GM10248 (cell line): ENCODE measurements at regions not wholly inside any gene's neighbourhood (a gene's known extent, or its start where the extent isn't known, plus 50 kb on each side); places are given as distances from the start of the nearest gene placed in this dataset.

Source experiments
- CTCF ChIA-PET: fragments of 300-600 bp; sonication (Branson Sonifier 250); formaldehyde crosslinking; extraction: SDS; loops from one replicate; lab custom pipeline; 2021; ENCODE audit warnings: antibody characterized with exemption; lab: Yijun Ruan, JAX
- POLR2A ChIA-PET: fragments of 350-650 bp; sonication (Branson Sonifier 250); formaldehyde crosslinking; extraction: SDS; loops from one replicate; lab custom pipeline; 2020; ENCODE audit warnings: antibody characterized with exemption; lab: Yijun Ruan, JAX
- DNase-seq: peaks from one replicate; pipeline ENCODE4 v3.0.0; 2012; ENCODE audit errors: extremely low spot score
- TF ChIP-seq, protein P1 (sequence below): IDR thresholded peaks from 2 replicates; pipeline ENCODE4 v1.5.1; 2012; ENCODE audit warnings: mild to moderate bottlenecking, low read depth; ENCODE audit errors: extremely low read depth, missing control alignments, control extremely low read depth

DNA sequence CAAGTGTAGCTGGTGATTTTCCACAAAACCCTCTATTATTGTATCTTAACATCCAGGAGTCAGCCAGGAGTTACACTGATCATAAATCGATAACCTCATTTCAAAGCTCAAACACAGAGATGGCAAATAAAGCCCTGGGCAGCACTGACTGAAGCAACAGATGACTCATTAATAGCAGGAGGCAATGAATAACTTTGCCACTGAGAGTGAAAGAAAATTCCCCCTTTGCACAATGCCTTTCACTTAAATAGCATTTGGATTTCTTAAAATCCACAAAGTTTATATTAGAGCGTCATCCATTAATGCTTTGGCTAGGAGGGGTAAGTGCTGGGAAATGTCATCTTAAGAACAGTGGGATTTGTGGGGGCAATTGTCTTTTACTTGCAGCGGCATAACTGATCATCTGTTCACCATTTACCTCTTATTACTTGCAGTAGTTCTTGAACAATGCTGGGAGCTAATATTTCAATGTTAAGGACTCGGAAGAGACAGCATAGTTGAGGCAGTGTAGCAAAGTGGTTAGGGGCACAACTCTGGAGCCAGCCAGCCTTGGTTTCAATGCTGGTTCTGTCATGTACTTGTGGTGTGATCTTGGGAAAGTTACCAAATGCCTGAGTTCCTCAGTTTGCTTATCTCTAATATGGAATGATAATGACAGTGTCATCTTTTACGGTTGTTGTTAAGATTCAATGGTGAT, 630.4 kb upstream of the TBL1XR1 start:
- TF ChIP-seq, protein P1, sequence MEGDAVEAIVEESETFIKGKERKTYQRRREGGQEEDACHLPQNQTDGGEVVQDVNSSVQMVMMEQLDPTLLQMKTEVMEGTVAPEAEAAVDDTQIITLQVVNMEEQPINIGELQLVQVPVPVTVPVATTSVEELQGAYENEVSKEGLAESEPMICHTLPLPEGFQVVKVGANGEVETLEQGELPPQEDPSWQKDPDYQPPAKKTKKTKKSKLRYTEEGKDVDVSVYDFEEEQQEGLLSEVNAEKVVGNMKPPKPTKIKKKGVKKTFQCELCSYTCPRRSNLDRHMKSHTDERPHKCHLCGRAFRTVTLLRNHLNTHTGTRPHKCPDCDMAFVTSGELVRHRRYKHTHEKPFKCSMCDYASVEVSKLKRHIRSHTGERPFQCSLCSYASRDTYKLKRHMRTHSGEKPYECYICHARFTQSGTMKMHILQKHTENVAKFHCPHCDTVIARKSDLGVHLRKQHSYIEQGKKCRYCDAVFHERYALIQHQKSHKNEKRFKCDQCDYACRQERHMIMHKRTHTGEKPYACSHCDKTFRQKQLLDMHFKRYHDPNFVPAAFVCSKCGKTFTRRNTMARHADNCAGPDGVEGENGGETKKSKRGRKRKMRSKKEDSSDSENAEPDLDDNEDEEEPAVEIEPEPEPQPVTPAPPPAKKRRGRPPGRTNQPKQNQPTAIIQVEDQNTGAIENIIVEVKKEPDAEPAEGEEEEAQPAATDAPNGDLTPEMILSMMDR: no peak
- POLR2A ChIA-PET: no interaction called here
- CTCF ChIA-PET: interaction anchor here (1.0 kb wide), 1 partner anchor 18 kb away, joined by 3 read pairs; no protein-coding TSS in a partner anchor
- no peak for DNase-seq

DNA sequence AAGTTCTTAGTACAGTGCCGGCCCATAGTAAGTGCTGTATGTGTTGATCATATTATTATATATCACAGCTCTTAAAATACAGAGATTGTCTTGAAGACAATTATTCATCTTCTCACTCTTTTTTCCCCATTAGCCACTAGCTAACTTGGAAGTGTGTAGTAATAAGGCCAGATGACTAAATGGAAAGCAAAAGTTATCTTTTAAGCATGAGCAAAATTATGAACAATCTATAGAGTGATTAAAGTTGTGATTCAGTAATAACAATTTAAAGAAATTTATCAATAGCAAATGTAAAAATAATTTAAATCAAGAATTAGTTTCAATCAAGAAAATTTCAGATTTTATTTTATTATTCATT, 630.9 kb upstream of the TBL1XR1 start:
- no peak for DNase-seq
- CTCF ChIA-PET: interaction anchor here (1.0 kb wide), 1 partner anchor 19 kb away, joined by 3 read pairs; no protein-coding TSS in a partner anchor
- TF ChIP-seq, protein P1: no peak
- POLR2A ChIA-PET: no interaction called here

DNA sequence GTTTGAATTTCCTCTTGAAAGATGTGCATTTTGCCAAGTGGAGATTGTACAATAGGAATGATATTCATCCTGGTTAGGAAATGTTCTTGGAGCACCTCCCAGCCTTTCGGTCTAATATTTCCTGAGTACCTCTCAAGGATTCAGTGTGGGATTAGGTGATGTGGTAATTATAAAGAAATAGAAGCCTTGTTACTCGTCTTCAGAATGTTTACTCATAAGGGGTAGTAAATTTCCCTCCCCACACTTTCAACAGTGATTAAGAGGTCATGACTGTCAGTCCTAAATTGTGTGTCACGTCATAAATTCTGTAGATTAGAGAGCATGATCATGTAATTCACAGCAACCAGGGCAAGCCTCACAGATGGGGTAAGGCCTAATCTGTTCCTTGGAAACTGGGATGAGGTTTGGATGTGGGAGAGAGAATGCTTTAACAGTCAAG, 633.1 kb upstream of the TBL1XR1 start:
- DNase-seq: no peak
- POLR2A ChIA-PET: no interaction called here
- TF ChIP-seq, protein P1: no peak
- CTCF ChIA-PET: no interaction called here

DNA sequence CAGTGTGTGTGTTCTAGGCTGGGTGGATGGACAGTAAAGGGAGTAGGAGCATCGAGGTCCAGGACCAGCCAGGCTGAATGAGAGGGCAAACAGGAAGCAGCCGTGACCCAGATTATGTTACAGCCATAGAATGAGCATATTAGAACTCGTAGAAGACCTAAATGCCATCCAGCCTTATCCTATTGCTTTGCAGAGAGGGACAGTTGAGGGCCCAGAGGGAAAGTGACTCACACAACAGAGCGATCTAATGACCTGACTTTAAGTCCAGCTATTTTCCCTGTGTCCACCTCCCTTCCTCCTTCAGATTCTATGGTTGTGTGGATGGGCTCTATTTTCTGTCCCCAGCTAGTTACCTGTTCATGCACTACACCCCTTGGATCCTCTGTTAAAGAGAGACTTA, 634.1 kb upstream of the TBL1XR1 start:
- no peak for DNase-seq
- POLR2A ChIA-PET: no interaction called here
- TF ChIP-seq, protein P1: no peak
- CTCF ChIA-PET: interaction anchor here (1.5 kb wide), 1 partner anchor 19 kb away, joined by 3 read pairs; no protein-coding TSS in a partner anchor

DNA sequence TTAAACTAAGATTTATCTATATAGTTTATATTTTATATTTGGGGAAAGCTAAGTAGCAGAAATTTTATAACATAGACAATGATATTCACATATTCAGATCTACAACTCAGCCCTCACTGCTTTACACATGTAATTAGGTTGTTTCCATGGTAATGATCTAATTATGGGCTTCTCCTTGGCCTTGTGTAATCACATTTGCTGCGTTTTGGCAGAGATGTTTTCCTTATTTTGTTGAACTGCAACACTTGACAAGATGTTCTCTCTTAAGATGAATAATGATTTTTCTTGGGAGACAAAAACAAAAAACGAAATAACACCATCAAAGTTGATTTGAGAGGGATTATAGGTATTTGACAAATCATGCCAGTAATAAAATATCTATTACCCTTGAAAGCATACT, 635.6 kb upstream of the TBL1XR1 start:
- ChIA-PET POLR2A (no interaction called here), CTCF (interaction anchor here (0.8 kb wide), 1 partner anchor 18 kb away, joined by 4 read pairs; no protein-coding TSS in a partner anchor)
- TF ChIP-seq, protein P1: no peak
- no peak for DNase-seq

DNA sequence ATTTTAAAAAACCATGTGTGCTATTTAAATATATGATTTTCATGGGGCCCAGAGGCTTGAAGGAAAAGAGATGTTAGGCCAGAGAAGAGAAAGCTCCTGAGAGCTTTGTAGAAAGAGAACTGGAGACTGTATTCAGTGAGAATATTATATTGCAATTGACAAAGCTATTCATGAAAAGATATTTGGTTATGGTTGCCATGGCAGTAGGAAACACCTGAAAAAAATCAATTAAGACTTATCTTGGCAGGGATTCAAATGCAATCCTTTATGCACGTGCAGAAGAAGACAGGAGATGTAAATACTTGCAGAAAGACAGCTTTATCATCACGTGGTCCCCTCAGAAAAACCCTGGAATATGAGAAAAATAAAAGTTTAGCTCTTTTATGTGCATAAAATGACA, 636.0 kb upstream of the TBL1XR1 start:
- ChIA-PET CTCF (interaction anchor here (0.8 to 1.0 kb wide), 2 partner anchors 17 to 25 kb away, joined by 3 to 4 read pairs; no protein-coding TSS in a partner anchor), POLR2A (no interaction called here)
- no peak for DNase-seq
- TF ChIP-seq, protein P1: no peak
